ENCODE measurements at regions not wholly inside any gene's neighbourhood (a gene's known extent, or its start where the extent isn't known, plus 50 kb on each side); places are given as distances from the start of the nearest gene placed in this dataset.

DNA sequence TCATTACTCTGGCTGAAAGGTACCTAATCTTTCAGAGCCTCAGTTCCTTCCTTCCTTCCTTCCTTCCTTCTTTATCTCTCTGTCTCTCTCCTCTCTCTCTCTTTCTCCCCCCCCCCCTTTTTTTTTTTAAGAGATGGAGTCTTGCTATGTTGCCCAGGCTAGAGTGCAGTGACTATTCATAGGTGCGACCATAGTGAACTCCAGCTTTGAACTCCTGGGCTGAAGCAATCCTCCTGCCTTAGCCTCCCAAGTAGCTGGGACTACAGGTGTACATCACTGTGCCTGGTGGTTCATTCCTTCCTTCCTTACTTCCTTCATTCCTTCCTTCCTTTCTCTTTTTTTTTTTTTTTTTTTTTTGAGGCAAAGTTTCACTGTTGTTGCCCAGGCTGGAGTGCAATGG, 64.3 kb upstream of the MAP4K3 start:
- Histone ChIP-seq H3K9ac (ENCODE audit: low read length) (no peak overlapping the region), H3K4me1 (ENCODE audit: insufficient read depth, low read length) (peaks cover 43% of the 10 kb centered on the region), H3K4me3 (ENCODE audit: low read depth in 1 of 2, low read length in 2 of 2) (no peak overlapping the region), H3K27me3 (ENCODE audit: control insufficient read depth in 1 of 2, insufficient read depth in 2 of 2, low read length in 2 of 2) (no peaks in the 10 kb centered on the region), H3K27ac (ENCODE audit: low read depth, low read length) (no peak overlapping the region), H3K9me3 (ENCODE audit: low read length) (no peaks in the 10 kb centered on the region), H3K36me3 (ENCODE audit: insufficient read depth, low read length) (no peaks in the 10 kb centered on the region)

DNA sequence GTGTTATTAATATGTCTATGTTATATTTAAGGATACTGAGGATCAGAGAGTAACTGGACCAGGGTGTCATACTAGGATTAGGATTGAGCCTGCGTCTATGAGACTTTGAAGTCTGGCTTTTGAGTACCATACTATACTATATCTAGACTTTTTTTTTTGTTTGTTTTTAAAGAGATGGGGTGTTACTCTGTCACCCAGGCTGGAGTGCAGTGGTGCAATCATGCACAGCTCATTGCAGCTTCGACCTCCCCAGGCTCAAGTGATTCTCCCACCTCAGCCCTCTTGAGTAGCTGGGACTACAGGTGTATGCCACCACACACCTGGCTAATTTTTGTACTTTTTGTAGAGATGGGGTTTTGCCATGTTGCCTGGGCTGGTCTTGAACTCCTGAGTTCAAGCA, 66.2 kb upstream of the MAP4K3 start:
- H3K4me1 ChIP-seq (ENCODE audit: insufficient read depth, low read length) = peaks cover 61% of the 10 kb centered on the region

DNA sequence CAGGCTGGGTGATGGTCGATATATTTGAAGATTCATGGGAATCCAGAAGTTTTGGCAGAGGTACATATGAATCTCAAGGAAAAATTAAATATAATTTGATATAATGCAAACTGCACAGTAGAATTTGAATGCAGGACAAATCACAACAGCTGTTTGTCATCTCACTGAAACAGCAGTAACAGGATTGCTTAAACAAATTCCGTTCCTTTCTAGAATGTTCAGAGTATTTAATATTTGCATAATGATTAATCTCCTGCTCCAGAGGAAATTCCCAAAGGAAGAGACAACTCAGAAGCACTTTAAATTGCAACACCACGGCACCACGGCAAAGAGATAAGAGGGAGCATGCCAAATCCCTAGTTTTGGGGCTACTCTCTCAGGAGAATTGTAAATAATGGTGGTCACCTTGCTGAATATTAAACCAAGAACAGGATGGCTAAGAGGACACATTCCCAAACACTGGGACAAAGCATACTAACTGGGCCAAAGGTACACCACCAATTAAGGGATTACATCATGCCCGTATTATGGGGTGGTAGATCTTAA, 67.8 kb upstream of the MAP4K3 start:
- Histone ChIP-seq H3K27me3 (ENCODE audit: control insufficient read depth in 1 of 2, insufficient read depth in 2 of 2, low read length in 2 of 2) (no peaks in the 10 kb centered on the region), H3K9ac (ENCODE audit: low read length) (no peak overlapping the region), H3K4me3 (ENCODE audit: low read depth in 1 of 2, low read length in 2 of 2) (peak overlapping the region in 1 of 2 donors; percentile 5), H3K9me3 (ENCODE audit: low read length) (no peaks in the 10 kb centered on the region), H3K27ac (ENCODE audit: low read depth, low read length) (peak overlapping the region; percentile 45), H3K4me1 (ENCODE audit: insufficient read depth, low read length) (peaks cover 65% of the 10 kb centered on the region), H3K36me3 (ENCODE audit: insufficient read depth, low read length) (no peaks in the 10 kb centered on the region)

More for the DNA sequence above, 66.2 kb upstream of the MAP4K3 start:
- no peak overlapping the region for H3K27ac ChIP-seq (ENCODE audit: low read depth, low read length)
- no peak overlapping the region for H3K9ac ChIP-seq (ENCODE audit: low read length)
- H3K9me3 ChIP-seq (ENCODE audit: low read length) = no peaks in the 10 kb centered on the region
- no peak overlapping the region for H3K4me3 ChIP-seq (ENCODE audit: low read depth in 1 of 2, low read length in 2 of 2)
- no peaks in the 10 kb centered on the region for H3K27me3 ChIP-seq (ENCODE audit: control insufficient read depth in 1 of 2, insufficient read depth in 2 of 2, low read length in 2 of 2)
- H3K36me3 ChIP-seq (ENCODE audit: insufficient read depth, low read length) = no peaks in the 10 kb centered on the region

DNA sequence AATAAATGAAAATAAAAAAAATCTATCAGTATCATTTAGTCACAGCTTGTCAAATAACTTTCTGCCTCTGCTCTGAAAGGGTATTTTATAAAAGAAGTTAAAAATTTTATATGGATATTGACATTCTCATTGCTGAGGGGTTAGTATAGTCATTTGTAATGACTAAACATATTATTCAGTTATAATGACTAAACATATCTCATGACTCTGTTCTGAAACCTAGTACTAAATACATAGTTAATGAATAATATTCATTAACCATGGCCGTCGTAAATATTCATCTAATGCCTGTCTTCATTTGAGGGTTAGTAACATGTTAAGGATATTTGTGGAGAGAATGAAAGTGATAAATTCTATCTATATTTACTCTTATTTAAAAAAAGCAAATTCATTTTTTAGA, 69.1 kb upstream of the MAP4K3 start:
- Histone ChIP-seq H3K36me3 (ENCODE audit: insufficient read depth, low read length) (no peaks in the 10 kb centered on the region), H3K9ac (ENCODE audit: low read length) (no peak overlapping the region), H3K4me1 (ENCODE audit: insufficient read depth, low read length) (peaks cover 63% of the 10 kb centered on the region), H3K27ac (ENCODE audit: low read depth, low read length) (no peak overlapping the region), H3K27me3 (ENCODE audit: control insufficient read depth in 1 of 2, insufficient read depth in 2 of 2, low read length in 2 of 2) (no peaks in the 10 kb centered on the region), H3K9me3 (ENCODE audit: low read length) (no peaks in the 10 kb centered on the region), H3K4me3 (ENCODE audit: low read depth in 1 of 2, low read length in 2 of 2) (no peak overlapping the region)

DNA sequence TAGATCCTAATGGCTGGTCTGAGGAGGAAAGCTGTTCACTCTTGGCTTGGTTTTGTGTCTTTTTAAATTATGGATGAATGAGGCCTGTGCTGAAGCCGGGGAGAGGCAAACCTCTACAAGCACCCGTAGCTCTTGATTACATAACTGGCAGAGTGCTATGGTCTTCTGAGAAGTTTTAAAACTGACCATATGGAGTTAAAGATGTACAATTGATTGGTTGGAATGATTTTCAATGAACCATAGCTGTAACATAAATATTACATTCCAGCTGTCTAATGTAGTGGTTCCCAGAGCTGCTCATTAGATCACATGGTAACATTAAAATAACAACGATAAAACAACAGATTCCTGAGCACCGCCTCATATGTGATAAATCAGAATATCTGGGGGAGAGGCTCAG, 71.1 kb upstream of the MAP4K3 start:
- Histone ChIP-seq H3K27ac (ENCODE audit: low read depth, low read length) (peak overlapping the region; percentile 47), H3K36me3 (ENCODE audit: insufficient read depth, low read length) (no peaks in the 10 kb centered on the region), H3K9me3 (ENCODE audit: low read length) (no peaks in the 10 kb centered on the region), H3K9ac (ENCODE audit: low read length) (no peak overlapping the region), H3K27me3 (ENCODE audit: control insufficient read depth in 1 of 2, insufficient read depth in 2 of 2, low read length in 2 of 2) (no peaks in the 10 kb centered on the region), H3K4me1 (ENCODE audit: insufficient read depth, low read length) (peaks cover 81% of the 10 kb centered on the region), H3K4me3 (ENCODE audit: low read depth in 1 of 2, low read length in 2 of 2) (no peak overlapping the region)

DNA sequence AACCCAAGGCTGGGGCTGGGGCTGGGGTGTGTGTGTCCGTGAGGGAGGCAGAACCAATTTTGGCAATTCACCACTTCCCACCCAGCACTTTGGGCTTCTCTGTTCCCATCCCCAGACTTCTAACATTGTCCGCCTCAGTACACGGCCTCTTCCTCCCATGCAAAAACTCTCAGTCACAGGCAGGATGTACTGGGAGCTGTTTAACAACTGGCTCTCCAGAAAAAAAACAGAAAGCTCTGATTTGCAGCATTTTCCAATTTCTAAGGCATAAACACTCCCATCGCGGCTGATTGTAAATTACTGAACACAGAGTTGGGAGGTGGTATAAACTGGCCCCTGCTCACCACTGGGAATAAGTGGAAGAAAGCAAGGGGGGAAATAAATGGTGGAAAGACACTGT, 73.1 kb upstream of the MAP4K3 start:
- Histone ChIP-seq H3K9me3 (ENCODE audit: low read length) (no peaks in the 10 kb centered on the region), H3K36me3 (ENCODE audit: insufficient read depth, low read length) (no peaks in the 10 kb centered on the region), H3K9ac (ENCODE audit: low read length) (no peak overlapping the region), H3K27me3 (ENCODE audit: control insufficient read depth in 1 of 2, insufficient read depth in 2 of 2, low read length in 2 of 2) (no peaks in the 10 kb centered on the region), H3K27ac (ENCODE audit: low read depth, low read length) (peak overlapping the region; percentile 4), H3K4me1 (ENCODE audit: insufficient read depth, low read length) (peaks cover 76% of the 10 kb centered on the region), H3K4me3 (ENCODE audit: low read depth in 1 of 2, low read length in 2 of 2) (no peak overlapping the region)

DNA sequence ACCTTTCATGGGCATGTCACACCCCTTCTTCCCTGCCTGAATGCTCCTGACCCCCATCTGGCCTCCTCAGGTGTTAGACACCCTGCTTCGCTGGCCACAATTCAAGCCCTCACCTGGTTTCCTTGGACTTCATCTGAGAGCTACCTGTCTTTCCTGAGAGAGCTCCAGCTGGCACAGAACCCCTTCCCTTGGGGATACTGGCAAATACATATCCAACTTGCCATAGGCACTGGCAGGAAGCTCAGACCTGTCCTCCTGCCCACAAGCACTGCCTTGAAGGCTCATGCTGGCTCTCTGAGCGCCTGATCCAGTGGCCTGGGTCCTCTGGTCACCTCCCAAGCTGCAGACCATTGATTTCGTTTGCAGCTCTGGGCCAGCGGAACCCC, 74.1 kb upstream of the MAP4K3 start:
- H3K9ac ChIP-seq (ENCODE audit: low read length) = no peak overlapping the region
- H3K27ac ChIP-seq (ENCODE audit: low read depth, low read length) = peak overlapping the region; percentile 83
- H3K27me3 ChIP-seq (ENCODE audit: control insufficient read depth in 1 of 2, insufficient read depth in 2 of 2, low read length in 2 of 2) = no peaks in the 10 kb centered on the region
- no peak overlapping the region for H3K4me3 ChIP-seq (ENCODE audit: low read depth in 1 of 2, low read length in 2 of 2)
- no peaks in the 10 kb centered on the region for H3K36me3 ChIP-seq (ENCODE audit: insufficient read depth, low read length)
- H3K4me1 ChIP-seq (ENCODE audit: insufficient read depth, low read length) = peaks cover 80% of the 10 kb centered on the region
- no peaks in the 10 kb centered on the region for H3K9me3 ChIP-seq (ENCODE audit: low read length)

DNA sequence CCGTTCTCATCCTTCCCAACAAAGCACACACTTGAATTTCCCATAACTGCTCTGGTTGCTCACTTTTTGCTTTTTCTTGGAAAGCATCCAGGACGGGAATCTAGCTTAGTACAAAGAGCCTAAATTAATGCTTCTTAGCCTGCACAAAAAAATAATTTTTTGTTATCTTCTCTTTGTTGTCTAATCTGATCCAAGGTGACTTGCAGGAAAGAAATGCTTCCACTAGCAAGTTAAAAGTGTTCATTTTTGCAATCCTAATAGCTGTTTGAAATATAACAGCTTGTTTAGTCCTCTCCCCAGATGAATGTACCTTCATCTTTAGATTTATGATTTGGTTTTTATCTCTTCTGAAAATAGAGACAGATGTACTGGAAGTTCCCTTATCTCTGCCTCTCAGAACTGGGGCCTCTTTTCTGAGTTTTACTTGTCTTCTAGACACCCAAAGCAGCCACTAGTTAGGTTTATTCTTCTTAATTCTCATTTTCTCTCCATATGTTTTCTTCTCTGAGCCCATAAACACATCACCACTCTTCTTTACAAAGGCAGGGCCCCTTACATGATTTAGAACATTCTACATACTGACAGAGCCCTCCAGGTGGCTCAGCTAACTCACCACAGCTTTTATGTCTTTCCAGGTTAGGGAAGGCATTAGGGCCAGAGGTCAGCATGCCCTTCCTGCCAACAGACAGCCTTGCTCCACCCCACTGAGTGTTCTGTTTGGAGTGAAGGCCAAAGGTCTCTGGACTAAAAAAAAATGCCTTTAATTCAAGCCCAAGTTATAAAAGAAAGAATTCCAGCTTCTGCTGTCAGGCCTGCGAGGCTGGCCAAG, 74.7 kb upstream of the MAP4K3 start:
- no peaks in the 10 kb centered on the region for H3K9me3 ChIP-seq (ENCODE audit: low read length)
- peaks cover 82% of the 10 kb centered on the region for H3K4me1 ChIP-seq (ENCODE audit: insufficient read depth, low read length)
- no peak overlapping the region for H3K9ac ChIP-seq (ENCODE audit: low read length)
- no peaks in the 10 kb centered on the region for H3K27me3 ChIP-seq (ENCODE audit: control insufficient read depth in 1 of 2, insufficient read depth in 2 of 2, low read length in 2 of 2)
- no peak overlapping the region for H3K4me3 ChIP-seq (ENCODE audit: low read depth in 1 of 2, low read length in 2 of 2)
- H3K36me3 ChIP-seq (ENCODE audit: insufficient read depth, low read length) = no peaks in the 10 kb centered on the region
- H3K27ac ChIP-seq (ENCODE audit: low read depth, low read length) = peak overlapping the region; percentile 83

DNA sequence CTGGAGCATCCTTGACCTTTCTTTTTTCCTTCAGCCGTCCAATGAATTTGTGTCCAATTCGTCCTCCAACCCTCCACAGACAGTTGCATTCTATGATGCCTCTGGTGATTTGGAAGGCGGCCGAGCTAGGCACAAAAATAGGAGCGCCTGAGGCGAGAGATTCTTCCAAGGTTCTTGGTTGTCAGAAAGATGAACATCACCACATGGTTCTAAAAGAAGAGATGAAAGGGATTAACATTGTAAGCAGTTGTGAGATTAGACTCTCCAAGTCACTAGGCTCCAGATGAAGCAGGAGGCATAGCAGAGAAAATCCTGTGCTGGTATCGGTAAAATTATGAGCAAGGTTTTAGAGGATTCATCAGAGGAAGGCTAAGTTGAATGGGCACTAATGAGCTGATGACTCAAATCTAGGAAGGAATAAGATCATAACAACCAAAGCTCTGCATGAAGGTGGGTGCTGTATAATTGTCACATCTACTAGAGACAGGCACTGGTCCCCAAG, 75.4 kb upstream of the MAP4K3 start:
- H3K27ac ChIP-seq (ENCODE audit: low read depth, low read length) = peak overlapping the region; percentile 83
- no peak overlapping the region for H3K4me3 ChIP-seq (ENCODE audit: low read depth in 1 of 2, low read length in 2 of 2)
- peaks cover 82% of the 10 kb centered on the region for H3K4me1 ChIP-seq (ENCODE audit: insufficient read depth, low read length)
- H3K9ac ChIP-seq (ENCODE audit: low read length) = no peak overlapping the region
- no peaks in the 10 kb centered on the region for H3K9me3 ChIP-seq (ENCODE audit: low read length)
- no peaks in the 10 kb centered on the region for H3K27me3 ChIP-seq (ENCODE audit: control insufficient read depth in 1 of 2, insufficient read depth in 2 of 2, low read length in 2 of 2)
- no peaks in the 10 kb centered on the region for H3K36me3 ChIP-seq (ENCODE audit: insufficient read depth, low read length)

DNA sequence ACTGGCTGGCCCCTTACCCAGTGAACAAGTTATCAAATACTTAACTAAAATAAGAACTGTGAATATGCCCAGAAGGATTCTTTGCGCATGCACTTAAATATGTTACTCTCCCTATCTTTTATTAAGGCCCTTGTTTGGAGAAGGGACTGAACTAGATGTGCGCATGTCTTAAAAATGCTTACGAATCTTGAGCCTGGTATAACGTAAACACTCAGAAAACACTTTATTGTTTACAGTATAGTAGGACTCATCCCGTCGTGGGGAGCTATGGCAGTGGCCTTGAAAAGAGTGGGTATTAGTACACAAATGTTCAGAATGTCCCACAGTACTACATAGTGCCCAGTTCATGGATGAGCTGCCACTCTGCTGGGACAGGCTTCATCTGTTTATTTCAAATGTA, 75.9 kb upstream of the MAP4K3 start:
- Histone ChIP-seq H3K4me3 (ENCODE audit: low read depth in 1 of 2, low read length in 2 of 2) (no peak overlapping the region), H3K36me3 (ENCODE audit: insufficient read depth, low read length) (no peaks in the 10 kb centered on the region), H3K27me3 (ENCODE audit: control insufficient read depth in 1 of 2, insufficient read depth in 2 of 2, low read length in 2 of 2) (no peaks in the 10 kb centered on the region), H3K27ac (ENCODE audit: low read depth, low read length) (peak overlapping the region; percentile 83), H3K4me1 (ENCODE audit: insufficient read depth, low read length) (peaks cover 82% of the 10 kb centered on the region), H3K9ac (ENCODE audit: low read length) (no peak overlapping the region), H3K9me3 (ENCODE audit: low read length) (no peaks in the 10 kb centered on the region)

DNA sequence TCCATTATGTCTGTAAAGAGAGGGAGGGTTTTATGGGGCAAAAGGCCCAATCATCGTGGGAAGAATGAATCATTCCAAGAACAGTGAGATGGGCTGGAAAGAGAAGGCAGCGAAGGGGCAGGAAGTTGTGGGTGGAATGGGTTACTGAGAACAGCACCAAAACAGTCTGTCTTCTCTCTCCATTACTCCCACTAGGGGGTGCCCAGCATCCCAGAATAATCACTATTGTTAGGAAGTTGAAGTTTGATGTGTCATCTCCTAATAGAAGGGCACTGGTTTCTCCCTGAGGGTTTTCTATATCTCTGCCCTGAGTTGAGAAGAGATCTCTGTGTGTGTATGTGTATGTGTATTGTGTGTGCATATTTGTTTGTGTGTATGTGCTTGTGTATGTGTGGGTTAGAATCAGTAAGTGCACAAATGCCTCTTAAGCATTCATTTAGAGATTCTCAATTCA, 76.6 kb upstream of the MAP4K3 start:
- Histone ChIP-seq H3K27me3 (ENCODE audit: control insufficient read depth in 1 of 2, insufficient read depth in 2 of 2, low read length in 2 of 2) (no peaks in the 10 kb centered on the region), H3K4me1 (ENCODE audit: insufficient read depth, low read length) (peaks cover 76% of the 10 kb centered on the region), H3K27ac (ENCODE audit: low read depth, low read length) (peak overlapping the region; percentile 83)

DNA sequence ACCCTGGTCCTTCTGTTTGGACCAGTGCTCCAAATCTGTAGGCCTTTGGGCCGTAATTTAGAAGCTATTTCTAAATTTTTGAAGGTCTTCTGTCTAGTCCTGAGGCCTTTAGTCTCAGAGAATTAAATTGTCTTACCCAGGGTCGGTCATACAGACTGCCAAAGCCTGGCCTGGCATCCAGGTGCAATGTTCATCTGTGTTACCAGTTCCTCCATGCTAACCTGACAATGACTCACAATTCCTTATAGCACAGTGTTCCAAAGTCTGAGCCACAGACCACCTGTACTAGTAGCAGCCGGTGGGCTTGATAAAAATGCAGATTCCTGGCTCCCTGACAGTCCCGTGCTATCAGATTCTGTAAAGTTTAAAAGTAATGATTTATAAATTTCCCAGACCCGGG, 77.7 kb upstream of the MAP4K3 start:
- H3K27me3 ChIP-seq (ENCODE audit: control insufficient read depth in 1 of 2, insufficient read depth in 2 of 2, low read length in 2 of 2) = no peaks in the 10 kb centered on the region
- no peak overlapping the region for H3K9ac ChIP-seq (ENCODE audit: low read length)
- H3K27ac ChIP-seq (ENCODE audit: low read depth, low read length) = no peak overlapping the region
- peaks cover 65% of the 10 kb centered on the region for H3K4me1 ChIP-seq (ENCODE audit: insufficient read depth, low read length)
- H3K36me3 ChIP-seq (ENCODE audit: insufficient read depth, low read length) = no peaks in the 10 kb centered on the region
- H3K9me3 ChIP-seq (ENCODE audit: low read length) = no peaks in the 10 kb centered on the region
- no peak overlapping the region for H3K4me3 ChIP-seq (ENCODE audit: low read depth in 1 of 2, low read length in 2 of 2)

More for the DNA sequence above, 76.6 kb upstream of the MAP4K3 start:
- Histone ChIP-seq H3K36me3 (ENCODE audit: insufficient read depth, low read length) (no peaks in the 10 kb centered on the region), H3K4me3 (ENCODE audit: low read depth in 1 of 2, low read length in 2 of 2) (no peak overlapping the region), H3K9ac (ENCODE audit: low read length) (no peak overlapping the region), H3K9me3 (ENCODE audit: low read length) (no peaks in the 10 kb centered on the region)

All from muscle layer of colon (tissue), 2 donors.